ENCODE measurements at regions not wholly inside any gene's neighbourhood (a gene's known extent, or its start where the extent isn't known, plus 50 kb on each side); places are given as distances from the start of the nearest gene placed in this dataset.

DNA sequence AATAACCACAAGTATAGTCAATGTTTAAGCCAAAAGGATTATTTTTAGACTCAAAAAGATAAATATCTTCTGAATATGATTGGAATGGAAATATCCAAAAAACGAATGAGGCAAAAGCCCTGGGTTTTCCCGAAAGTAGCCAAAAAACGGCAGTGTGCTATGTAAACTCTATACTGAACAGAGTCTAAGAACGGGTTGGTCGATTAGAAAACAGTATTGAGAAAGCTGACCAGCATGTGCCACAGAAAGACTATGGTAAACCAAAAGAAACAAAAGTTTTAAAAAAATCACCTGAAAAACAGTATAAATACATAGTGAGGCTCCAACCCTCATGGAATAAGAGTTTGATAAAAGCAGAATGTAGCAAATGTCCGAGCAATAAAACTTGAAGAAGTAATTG lies 92.0 kb upstream of the DLGAP1 start:
- TF ChIP-seq EZH2phosphoT487 (IDR thresholded peaks at IDR 0.05; ENCODE audit: borderline replicate concordance) = no peak
- TF ChIP-seq, protein P1, sequence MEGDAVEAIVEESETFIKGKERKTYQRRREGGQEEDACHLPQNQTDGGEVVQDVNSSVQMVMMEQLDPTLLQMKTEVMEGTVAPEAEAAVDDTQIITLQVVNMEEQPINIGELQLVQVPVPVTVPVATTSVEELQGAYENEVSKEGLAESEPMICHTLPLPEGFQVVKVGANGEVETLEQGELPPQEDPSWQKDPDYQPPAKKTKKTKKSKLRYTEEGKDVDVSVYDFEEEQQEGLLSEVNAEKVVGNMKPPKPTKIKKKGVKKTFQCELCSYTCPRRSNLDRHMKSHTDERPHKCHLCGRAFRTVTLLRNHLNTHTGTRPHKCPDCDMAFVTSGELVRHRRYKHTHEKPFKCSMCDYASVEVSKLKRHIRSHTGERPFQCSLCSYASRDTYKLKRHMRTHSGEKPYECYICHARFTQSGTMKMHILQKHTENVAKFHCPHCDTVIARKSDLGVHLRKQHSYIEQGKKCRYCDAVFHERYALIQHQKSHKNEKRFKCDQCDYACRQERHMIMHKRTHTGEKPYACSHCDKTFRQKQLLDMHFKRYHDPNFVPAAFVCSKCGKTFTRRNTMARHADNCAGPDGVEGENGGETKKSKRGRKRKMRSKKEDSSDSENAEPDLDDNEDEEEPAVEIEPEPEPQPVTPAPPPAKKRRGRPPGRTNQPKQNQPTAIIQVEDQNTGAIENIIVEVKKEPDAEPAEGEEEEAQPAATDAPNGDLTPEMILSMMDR (conservative IDR thresholded peaks at IDR 0.05; ENCODE audit: low read length) = no peak
